Activated CD8-positive, alpha-beta memory T cell treated with anti-CD3 and anti-CD28 coated beads, Interleukin-2, amount 50 U/mL, for 24 hours (primary cell): ENCODE measurements at regions not wholly inside any gene's neighbourhood (a gene's known extent, or its start where the extent isn't known, plus 50 kb on each side); places are given as distances from the start of the nearest gene placed in this dataset.
"Not testable (repeated sequence)": the region's sequence is repeated elsewhere in the genome, so short reads cannot be mapped to it uniquely, and the experiment has no call there.

Experiments
- DNase-seq: peaks from one replicate; pipeline ENCODE4 v3.0.0-alpha.2; 2020; ENCODE audit errors: extremely low read depth

DNA sequence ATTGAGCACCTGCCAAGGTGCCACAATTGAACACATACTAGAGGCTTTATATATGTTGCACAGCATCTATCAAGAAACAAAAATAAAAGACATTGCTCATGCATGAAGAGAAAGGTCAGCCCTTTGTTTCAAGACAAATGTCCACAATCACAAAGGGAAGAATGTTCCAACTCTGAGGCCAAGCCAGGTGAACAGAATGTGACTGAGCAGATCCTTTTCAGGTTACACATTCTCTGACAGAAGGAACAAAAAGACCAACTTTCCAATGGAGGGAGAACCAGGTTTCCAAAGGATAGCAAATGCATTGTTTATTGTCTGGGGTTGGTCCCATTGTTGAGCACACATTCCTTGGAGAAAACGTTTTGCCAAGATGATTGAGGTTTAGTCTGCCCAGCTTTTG lies 50.2 kb upstream of the FAM174B start:
- DNase-seq, result no peak

DNA sequence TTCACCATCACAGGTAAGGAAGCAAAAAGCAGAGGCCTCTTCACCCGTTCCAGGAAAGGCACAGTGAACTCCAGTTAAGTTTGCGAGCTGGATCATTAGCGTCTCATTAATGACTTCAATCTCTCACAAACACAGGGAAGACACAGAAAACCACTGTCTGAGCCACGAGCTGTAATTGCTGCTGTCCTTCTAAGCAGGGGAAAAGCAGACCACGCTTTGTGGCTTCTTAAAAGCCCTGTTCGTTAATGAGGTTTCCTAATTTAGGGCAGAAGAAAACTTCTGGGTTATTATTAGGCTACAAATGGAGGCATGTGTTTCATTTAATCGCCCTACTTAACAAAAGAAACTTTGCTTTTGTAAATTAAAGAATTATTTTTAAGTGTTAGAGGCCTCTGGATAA lies 50.6 kb upstream of the FAM174B start:
- no peak for DNase-seq

DNA sequence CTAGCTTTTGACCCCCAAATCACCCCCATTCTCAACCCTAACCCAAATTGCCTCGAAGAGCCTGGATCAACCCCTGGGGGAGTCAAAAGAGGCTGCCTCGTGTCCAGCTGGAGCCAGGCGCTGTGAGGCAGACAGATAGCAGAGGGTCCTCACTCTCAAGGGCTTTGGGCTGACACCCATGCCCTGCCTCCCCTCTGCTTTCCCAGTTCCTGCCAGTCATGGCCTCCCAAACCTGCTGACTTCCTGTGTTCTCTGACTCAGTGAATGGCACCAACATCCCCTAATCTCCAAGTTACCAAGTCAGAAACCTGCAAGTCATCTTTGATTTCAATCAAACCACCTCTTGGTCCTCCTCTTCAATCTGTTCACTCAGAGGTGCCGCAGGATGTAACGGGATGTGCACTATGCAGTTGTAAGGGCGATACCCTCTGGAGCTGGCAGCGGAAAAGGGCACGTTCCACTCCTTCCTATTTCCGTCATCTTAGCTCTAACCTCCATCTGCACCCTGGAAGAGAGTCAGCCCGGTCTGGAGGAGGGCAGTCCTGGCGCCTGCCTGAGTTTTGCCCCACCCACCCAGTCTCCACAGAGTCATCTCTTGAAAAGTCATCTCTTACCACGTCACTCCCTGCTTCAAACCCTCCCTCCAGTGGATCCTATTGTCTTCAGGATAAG lies 52.4 kb upstream of the FAM174B start:
- DNase-seq, result no peak

DNA sequence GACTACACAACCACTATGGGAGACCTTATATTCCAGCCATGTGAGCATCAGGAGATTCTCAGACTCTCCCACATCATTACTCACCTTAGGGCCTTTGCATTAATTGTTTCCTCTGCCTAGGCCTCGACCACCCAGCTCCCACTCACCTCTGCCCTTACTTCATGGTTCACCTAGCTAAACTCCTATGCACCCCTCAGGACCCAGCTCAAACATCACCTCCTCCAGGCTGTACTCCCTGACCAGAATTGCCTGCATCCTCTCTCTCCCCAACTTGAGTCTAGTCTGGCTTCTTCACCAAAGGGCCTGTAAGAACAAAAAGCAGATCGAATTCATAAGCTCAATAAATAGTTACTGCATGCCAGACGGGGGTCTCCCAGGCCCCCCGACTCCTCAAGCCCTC lies 53.1 kb upstream of the FAM174B start:
- DNase-seq, result no peak

DNA sequence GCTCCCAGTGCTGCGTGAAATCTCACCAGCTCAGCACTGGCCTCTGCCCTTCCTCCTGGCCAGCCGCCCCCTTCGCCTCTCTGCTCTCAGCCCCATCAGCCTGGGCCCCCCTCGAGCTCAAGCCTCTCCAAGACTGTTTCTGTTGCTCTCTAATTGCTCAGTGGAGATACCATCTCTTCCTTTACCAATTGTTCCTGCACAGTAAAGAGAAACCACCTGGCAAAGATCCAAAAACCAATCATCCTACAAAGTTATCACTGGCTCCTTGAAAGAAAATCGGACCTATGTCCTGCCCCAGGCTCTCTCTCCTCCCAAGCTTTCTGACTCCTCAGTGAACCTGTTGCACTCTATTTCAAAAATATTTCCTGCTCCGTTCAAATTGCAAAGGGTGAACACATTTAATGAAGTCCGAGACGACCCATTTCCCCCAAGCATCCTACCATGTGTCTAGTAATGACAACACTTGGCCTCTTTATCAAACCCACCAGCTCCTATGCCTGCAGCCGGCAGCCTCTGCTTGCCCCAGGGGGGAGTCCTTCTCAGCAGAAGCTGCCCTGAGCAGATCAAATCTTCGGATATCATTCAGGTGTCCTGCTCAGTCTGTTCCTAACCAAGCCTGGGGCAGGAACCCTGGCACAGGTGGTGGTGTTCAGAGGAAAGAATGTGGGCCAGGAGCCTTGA lies 53.7 kb upstream of the FAM174B start:
- DNase-seq, result no peak

DNA sequence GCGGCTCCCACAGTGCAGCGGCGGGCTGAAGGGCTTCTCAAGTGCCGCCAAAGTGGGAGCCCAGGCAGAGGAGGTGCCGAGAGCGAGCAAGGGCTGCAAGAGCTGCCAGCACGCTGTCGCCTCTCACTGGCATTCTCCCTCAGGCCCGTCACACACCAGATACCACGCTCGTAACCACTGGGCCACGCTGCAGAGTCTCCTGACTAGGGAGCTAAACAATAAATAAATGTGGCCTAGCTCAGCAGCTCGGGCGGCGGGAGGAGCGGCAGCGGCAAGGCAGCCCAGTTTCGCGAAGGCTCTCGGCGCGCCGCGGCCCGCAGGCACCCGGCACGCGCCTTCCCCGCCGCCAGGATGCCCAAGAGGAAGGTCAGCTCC lies 55.9 kb upstream of the FAM174B start:
- no peak for DNase-seq

DNA sequence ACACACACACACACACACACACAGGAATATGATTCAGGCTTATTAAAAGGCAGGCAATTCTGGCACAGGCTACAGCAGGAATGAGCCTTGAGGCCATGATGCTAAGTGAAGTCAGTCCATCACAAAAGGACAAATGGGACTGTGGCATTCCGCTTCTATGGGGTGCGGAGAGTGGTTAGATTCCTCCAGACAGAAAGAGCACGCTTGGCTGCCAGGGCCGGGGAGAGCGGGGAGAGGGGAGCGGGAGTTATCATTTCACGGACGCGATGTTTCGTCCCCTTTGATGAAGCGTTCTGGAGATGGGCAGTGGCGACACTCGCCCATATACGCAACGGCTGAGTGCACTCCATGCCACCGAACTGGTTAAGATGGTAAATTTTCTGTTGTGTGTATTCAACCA lies 58.5 kb upstream of the FAM174B start:
- DNase-seq, result no peak

DNA sequence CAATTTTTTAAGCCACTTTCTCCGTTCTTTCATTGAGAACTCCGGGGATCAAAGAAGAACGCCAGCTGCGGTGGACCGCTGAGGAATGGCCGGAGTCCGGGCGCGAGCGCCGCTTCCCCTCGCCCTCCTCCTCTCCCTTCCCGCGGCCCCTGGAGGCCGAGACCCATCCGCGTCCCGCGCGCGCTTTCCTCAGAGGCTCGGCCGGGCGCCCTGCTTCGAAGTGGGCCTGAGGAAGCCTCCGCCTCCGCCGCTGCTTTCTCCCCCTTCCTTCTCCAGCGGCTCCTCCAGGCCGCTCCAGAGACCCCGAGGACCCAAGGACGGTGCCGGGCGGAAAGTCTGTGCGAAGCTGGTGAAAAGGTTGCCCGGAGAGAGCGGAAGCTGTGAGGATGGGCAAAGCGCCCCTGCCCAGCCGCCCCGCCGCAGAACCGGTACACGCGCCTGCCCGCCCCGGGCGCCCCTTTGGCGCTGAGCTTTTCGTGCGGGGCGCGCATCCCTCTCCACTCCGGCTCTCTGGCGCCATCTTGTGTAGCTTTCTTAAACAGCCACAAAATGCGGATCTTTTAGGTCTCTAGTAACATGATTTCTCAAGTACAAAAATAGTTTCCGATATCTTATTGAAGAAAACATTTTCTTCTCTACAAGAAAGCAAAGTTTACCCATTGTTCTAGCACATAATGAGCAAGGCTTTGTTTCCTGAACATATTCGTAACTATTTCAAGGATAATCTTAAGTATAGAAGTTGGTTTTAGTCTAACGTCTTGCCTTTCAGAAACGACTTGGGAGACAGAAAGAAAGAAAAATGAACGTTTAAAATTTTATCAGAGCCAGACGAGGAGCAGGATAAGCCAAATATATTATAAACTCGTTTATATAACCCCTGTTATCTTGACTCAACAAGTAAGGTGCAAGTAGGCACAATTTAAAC lies 59.2 kb upstream of the FAM174B start:
- DNase-seq, result peak; percentile 39

DNA sequence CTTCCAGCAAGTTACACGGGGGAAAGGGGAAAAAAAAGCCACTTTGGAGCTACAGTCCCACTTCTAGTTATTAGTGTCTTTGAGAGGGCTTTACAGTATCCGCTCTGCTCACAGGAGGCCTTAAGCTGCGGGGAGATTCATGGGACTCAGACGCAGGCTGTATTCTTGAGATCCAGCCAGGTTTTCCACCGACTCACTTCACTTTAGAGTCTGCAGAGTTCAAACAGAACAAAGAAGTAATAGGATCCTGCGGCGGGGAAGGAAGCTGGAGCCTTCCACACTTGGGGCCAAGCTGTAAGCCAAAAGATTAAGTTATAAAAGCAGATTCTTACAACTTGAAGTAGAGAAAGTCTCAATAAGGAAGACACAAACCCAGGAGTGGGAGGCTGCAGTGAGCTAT lies 60.2 kb upstream of the FAM174B start:
- DNase-seq, result no peak

DNA sequence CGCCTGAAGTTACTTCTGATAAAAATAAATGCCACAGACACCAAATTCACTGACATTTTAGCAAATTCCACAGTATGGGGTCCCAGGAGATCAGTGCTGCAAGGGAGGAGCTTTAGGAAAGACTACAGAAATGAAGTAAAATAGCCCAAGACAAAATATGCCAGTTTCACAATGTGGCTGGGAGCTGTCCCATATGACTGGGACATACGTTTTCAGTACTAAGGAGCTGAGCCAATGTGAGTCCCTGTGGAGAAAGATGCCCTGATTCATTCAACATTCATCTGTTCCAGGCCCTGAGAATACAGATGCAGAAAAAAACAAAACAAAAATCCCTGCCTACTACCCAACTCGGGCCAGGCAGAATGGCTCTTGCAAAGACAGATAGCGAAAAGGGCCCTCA lies 63.4 kb upstream of the FAM174B start:
- no peak for DNase-seq

DNA sequence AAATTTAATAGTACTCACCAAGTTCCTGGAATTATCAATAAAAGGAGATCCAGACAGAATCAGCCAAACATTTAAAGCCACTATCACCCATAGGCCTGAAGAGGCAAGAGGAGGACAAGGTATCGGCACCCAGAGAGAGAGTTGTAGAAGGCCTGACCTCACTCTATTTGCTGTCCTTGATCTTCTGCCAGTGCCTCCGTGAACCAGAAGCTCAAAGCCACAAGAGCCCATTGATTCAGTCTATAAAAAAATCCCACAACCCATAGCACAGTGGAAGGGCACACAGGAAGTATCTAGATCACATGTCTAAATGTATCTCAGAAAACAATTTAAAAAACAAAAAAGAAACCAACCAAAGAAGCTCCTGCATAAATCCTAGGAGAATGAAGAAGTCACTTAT lies 68.6 kb upstream of the FAM174B start:
- no peak for DNase-seq

DNA sequence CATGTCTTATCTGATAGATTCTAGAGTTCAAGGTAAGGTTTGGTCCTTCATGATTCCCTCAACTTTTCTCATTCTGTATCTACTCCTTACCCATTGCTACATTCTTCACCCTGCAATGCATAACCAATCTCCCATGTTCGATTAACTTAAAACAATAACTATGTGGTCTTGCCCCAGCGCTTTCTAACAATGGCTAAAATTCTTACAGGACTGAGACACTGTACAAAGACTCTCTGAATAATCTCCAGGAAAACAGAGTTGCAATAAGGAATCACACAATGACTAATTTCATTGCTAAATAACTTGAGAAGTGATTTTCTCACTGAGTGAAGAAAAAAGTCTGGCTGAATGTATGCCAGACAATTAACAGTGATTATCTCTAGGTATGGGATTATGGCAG lies 69.6 kb upstream of the FAM174B start:
- DNase-seq, result no peak

DNA sequence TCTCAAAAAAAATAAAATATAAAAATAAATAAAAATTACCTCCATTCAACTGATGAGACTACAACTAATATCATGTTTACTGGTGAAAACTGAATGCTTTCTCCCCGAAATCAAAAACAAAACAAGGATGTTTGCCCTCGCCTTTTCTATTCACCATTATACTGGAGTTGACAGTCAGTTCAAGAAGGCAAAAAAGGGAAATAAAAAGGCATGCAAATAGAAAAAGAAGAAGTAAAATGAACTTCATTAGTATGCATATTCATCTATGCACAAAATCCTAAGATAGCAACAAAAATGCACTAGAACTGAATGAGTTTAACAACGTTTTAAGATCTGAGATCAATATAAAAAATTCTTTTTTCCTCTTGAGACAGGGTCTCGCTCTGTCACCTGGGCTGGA lies 72.7 kb upstream of the FAM174B start:
- no peak for DNase-seq

DNA sequence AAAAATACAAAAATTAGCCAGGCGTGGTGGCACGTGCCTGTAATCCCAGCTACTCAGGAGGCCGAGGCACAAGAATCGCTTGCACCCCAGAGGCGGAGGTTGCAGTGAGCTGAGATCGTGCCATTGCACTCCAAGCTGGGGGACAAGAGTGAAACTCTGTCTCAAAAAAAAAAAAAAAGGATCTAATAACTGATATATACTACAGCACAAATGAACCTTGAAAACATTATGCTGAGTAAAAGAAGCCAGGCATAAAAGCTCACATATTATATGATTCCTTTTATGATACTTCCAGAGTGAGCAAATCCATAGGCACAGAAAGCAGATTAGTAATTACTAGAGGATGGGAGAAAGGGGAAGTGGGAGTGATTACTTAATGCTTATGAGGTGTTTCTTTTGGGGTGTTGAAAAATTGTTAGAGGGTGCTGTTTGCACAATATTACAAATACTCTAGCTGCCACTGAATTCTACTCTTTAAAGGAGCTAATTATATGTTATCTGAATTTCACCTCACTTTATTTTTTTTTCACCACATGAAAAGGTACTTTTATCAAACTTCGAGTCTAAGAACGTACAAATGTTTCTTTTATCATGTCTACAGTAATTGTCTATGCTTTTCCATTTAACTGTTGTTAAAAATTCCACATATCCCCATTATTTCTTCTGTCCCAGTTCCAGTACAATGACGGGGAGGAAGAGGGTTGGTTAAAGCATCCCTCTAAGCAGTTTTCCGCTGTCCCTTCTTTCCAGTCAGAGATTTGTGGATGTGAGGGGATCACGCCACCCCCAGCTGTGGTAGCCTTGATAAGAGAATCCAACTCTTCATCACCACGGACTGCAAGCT lies 77.7 kb upstream of the FAM174B start:
- DNase-seq, result no peak

DNA sequence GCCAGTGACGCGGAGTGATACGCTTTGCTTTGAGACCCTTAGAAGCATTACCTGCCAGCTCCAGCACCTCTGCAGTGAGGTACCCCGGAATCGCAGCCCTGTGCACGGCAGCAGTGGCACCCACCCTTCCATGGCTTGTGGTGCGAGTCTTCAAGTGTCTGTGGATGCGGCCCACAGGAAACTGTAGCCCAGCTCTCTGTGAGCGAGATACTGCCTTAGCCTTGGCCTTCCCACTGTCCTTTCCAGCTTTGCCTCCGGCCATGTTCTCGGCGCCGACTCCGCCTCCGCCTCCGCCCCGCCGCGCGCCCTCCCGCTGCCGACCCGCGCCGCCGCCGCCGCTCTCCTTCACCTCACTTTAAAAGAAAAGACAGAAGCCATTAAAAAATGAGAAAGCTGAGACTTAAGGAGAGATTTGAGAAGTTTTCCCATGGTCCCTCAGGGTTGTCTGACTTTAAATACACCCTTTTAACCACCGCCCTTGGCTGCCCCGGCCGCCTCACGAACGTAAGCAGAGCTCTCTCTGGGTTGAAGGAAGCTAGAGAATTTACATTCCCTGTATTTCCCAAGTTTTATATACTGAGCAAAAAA lies 78.5 kb upstream of the FAM174B start:
- DNase-seq, result no peak

DNA sequence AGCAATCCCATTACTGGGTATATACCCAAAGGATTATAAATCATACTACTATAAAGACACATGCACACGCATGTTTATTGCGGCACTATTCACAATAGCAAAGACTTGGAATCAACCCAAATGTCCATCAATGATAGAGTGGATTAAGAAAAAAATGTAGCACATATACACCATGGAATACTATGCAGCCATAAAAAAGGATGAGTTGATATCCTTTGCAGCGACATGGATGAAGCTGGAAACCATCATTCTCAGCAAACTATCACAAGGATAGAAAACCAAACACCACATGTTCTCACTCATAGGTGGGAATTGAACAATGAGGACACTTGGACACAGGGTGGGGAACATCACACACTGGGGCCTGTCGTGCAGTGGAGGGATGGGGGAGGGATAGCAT lies 83.7 kb upstream of the FAM174B start:
- DNase-seq, result not testable (repeated sequence)

DNA sequence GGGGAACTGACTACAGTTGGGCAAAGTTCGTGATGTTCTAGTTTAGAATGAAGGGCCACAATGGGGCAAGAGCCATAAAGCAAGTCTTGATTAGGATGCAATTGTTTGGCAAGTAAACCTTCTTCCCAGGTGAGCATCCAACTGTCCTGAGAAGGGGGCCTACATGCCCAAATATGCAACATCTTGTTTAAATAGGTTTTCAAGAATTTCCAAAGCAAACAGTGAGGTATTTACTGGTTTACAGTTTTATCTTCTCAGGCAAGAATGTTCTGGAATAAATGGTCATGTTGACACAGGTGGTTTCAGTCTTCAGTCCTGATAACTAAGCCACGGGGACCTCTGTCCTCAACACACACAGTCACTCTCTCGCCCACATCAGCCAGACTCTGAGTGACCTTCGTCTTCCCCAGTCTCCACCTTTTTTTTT lies 90.3 kb upstream of the FAM174B start:
- no peak for DNase-seq

DNA sequence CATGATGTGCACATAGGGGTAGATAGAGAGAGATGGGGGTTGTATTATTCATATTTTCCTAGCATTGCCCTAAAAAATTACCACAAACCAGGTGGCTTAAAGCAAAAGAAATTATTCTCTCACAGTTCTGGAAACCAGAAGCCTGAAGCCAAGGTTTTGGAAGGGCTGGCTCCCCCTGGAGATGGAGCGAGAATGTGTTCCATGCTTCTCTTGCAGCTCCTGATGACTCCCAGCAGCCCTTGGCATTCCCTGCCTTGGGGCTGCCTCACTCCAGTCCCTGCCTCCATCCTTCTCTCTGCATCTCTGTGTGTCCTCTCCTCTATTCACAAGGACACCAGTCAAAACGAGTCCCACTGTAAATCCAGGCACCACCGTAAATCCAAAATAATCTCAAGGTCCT lies 91.5 kb upstream of the FAM174B start:
- DNase-seq, result no peak

DNA sequence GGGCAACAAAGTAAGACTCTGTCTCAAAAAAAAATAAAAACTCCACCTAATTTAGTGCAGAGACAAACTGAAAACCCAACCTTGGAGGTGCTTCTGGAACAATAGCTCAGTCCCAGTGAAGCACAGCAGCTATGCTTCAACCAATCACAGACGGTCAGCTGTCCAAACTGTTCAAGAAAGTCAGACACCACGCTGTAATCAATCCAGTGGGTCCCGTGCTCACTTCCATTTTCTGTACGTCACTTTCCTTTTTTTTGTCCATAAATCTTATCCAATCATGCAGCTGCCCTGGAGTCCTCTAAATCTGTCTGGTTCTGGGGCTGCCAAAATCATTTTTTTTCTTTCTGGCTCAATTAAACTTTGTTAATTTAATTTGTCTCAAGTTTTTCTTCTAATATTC lies 93.6 kb upstream of the FAM174B start:
- DNase-seq, result no peak

DNA sequence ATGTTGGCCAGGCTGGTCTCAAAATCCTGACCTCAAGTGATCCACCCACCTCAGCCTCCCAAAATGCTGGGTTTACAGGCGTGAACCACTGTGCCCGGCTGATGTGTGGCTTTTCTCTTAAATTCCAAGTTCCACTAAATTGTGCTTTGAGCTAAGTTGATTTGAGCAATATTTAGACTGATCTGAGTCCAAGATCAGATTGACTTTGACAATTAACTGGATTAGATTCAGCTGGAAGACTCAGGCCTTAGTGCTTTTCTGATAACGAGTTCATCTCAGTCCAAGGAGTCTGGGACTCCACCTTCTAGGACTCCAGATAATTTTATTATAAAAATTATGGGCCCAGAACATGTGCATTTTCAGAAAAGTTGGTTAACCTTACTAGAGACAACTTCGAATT lies 94.4 kb upstream of the FAM174B start:
- no peak for DNase-seq

DNA sequence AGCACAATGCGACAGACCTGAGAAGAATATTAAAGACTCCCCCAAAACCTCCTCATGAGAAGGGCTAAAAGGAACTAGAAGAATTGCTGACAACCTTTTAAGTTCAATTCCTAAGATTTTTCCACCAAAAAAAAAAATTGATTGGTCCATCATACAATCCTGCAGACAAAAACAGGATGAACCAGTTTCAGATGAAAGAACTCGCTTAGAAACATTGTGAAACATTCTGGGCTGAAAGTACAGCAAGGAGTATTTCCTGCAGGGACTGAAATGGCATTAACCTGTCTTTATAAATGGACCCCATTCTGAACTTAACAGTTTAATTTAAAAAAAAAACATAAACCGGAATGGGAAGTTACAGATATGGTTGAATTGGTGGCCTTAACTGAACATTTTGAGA lies 96.0 kb upstream of the FAM174B start:
- DNase-seq, result no peak

DNA sequence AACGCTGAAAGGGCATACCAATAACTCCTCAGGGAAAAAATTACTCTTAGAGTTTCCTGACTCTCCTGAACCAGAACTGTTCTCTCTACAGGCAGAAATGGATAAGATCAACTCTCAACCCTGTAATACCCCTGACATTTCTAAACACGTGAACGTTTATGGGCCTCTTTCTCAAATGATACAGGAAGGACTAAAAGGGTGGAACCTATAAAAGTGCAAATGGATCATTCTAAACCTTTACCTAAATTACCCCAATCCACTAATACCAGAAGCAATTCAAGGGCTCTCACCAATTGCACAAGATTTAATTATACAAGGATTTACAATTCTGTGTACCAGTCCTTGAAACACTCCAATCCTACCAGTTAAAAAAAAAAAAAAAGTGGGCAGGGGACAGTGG lies 98.0 kb upstream of the FAM174B start:
- no peak for DNase-seq
